Stomach (tissue), 8 donors: ENCODE measurements at regions not wholly inside any gene's neighbourhood (a gene's known extent, or its start where the extent isn't known, plus 50 kb on each side); places are given as distances from the start of the nearest gene placed in this dataset.
A peak's percentile ranks its signal among the peaks of the same experiment; 100 is the strongest.

Source experiments
- DNase-seq, 2 donors: peaks; one replicate each; pipeline versions ENCODE4 v3.0.0 to v3.0.0-alpha.2; 2013 to 2019
- H3K27ac ChIP-seq, 5 donors: fragments of 200-600 bp in 4 of 5; sonication (generic) in 4 of 5; one replicate each; pipeline ENCODE4 v1.5.1; 2013 to 2019; ENCODE audit warnings: mild to moderate bottlenecking in 1 of 5, moderate library complexity in 1 of 5
- H3K27me3 ChIP-seq, 3 donors: fragments of 200-600 bp; sonication (generic); one replicate each; pipeline ENCODE4 v1.5.1; 2017 to 2019; ENCODE audit warnings: mixed run types in 1 of 3
- H3K36me3 ChIP-seq, 4 donors: fragments of 200-600 bp; sonication (generic); 1 replicate in 3 of 4; 2 replicates in 1 of 4; pipeline ENCODE4 v1.5.1; 2016 to 2019
- H3K4me1 ChIP-seq, 4 donors: fragments of 200-600 bp; sonication (generic); one replicate each; pipeline ENCODE4 v1.5.1; 2016 to 2019
- H3K4me3 ChIP-seq, 4 donors: fragments of 200-600 bp; sonication (generic) in 3 of 4; one replicate each; pipeline ENCODE4 v1.5.1; 2016 to 2019; ENCODE audit warnings: mild to moderate bottlenecking in 1 of 4
- H3K9me3 ChIP-seq, 4 donors: fragments of 200-600 bp; sonication (generic); one replicate each; pipeline ENCODE4 v1.5.1; 2016 to 2019
- EP300 ChIP-seq: sonication (generic); formaldehyde crosslinking; IDR thresholded peaks from one replicate; pipeline ENCODE4 v1.6.1; 2017; ENCODE audit warnings: antibody characterized with exemption
- POLR2A ChIP-seq, 4 donors: fragments of 450-650 bp; IDR thresholded peaks; one replicate each; pipeline ENCODE4 v1.6.1; 2016; ENCODE audit warnings: antibody characterized with exemption in 4 of 4, control low read depth in 2 of 4, mild to moderate bottlenecking in 1 of 4, moderate library complexity in 1 of 4
- POLR2AphosphoS5 ChIP-seq, 3 donors: sonication (generic); formaldehyde crosslinking; IDR thresholded peaks; one replicate each; pipeline ENCODE4 v1.6.1; 2016; ENCODE audit warnings: antibody characterized with exemption in 3 of 3
- WGBS, 5 donors: extraction: QIAGEN DNeasy Blood & Tissue Kit in 3 of 5; methylation state at CpG; one replicate each; pipeline versions ENCODE4 v1.1.5 to v1.1.7; 2013 to 2018; 5-methylcytosine and 5-hydroxymethylcytosine counted together
- intact Hi-C: fragments of 100-400 bp; cut with DNase I; formaldehyde crosslinking; loops from one replicate; pipeline ENCODE4 v1.15.1; 2023; ENCODE audit warnings: low total_unique reads
- TF ChIP-seq, protein P1 (sequence below), 7 experiments: fragments of 450-650 bp in 4 of 7; fragments of 200-600 bp in 3 of 7; sonication (generic) in 3 of 7; IDR thresholded peaks; one replicate each; pipeline ENCODE4 v1.5.1; 2016 to 2019; ENCODE audit warnings: antibody characterized with exemption in 7 of 7, control low read depth in 2 of 7, mild to moderate bottlenecking in 1 of 7
- donor health status: healthy with polysubstance abuse.
- donor health status: Bipolar disorder and iron deficiency.
- donor health status: healthy.

DNA sequence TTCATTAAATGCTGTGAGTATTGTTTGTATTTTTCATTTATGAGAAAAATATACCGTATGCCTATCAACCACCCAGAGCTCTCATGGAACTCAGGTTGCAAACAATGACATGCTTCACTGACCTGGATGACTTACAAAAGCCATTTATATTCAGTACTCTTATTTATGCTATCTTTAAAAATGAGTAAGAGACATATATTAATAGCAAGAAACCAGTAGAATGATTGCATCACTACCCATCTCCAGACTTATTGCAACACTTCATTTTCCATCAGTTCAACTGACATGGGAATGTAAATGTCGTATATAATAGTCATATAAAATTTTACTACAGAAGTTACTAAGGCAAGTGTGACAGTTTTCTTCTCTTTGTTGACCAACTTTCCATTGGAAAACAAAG is 69.1 kb downstream of the OTP start:
- no peak overlapping the region for H3K4me3 ChIP-seq
- intact Hi-C loops = no loop called here
- H3K27ac ChIP-seq = no peak overlapping the region
- no peaks in the 10 kb centered on the region for H3K9me3 ChIP-seq
- 81 to 91% (median 83%) methylated on average over 2 of the region's 2 CpGs for WGBS, 5 donors
- no peak for TF ChIP-seq POLR2A (IDR thresholded peaks at IDR 0.05)
- TF ChIP-seq POLR2AphosphoS5 (IDR thresholded peaks at IDR 0.05) = no peak
- no peak for TF ChIP-seq EP300
- TF ChIP-seq, protein P1, sequence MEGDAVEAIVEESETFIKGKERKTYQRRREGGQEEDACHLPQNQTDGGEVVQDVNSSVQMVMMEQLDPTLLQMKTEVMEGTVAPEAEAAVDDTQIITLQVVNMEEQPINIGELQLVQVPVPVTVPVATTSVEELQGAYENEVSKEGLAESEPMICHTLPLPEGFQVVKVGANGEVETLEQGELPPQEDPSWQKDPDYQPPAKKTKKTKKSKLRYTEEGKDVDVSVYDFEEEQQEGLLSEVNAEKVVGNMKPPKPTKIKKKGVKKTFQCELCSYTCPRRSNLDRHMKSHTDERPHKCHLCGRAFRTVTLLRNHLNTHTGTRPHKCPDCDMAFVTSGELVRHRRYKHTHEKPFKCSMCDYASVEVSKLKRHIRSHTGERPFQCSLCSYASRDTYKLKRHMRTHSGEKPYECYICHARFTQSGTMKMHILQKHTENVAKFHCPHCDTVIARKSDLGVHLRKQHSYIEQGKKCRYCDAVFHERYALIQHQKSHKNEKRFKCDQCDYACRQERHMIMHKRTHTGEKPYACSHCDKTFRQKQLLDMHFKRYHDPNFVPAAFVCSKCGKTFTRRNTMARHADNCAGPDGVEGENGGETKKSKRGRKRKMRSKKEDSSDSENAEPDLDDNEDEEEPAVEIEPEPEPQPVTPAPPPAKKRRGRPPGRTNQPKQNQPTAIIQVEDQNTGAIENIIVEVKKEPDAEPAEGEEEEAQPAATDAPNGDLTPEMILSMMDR (IDR thresholded peaks at IDR 0.05) = no peak
- H3K27me3 ChIP-seq = peaks cover 0 to 14% (median 0%) of the 10 kb centered on the region in 3 donors
- no peaks in the 10 kb centered on the region for H3K36me3 ChIP-seq
- DNase-seq = no peak
- H3K4me1 ChIP-seq = no peaks in the 10 kb centered on the region

DNA sequence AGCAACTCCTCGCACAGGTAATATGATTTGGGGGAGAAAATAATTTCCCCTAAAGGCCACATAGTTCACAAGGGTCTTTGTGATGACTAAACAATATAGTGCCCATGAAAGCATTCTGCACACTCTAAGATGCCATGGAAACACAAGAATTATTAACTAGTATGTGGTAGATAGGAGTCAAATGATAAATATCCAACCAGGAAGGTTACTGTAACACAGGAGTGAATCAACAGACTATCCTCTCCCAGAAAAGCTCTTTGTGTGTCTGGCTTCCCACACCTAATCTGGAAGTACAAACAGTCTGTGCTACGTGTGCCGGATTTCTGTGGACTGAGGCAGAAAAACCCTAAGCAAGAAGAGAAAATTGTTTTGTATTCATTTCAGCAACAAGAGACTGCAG is 70.0 kb downstream of the OTP start:
- no peaks in the 10 kb centered on the region for H3K4me1 ChIP-seq
- H3K36me3 ChIP-seq = no peaks in the 10 kb centered on the region
- peaks cover 0 to 9% (median 0%) of the 10 kb centered on the region in 3 donors for H3K27me3 ChIP-seq
- no peaks in the 10 kb centered on the region for H3K9me3 ChIP-seq
- no peak for TF ChIP-seq POLR2A (IDR thresholded peaks at IDR 0.05)
- TF ChIP-seq EP300 = no peak
- TF ChIP-seq POLR2AphosphoS5 (IDR thresholded peaks at IDR 0.05) = no peak
- TF ChIP-seq, protein P1 (IDR thresholded peaks at IDR 0.05) = no peak
- WGBS, 5 donors = 30 to 62% (median 45%) methylated on average over 3 of the region's 3 CpGs
- no peak overlapping the region for H3K4me3 ChIP-seq
- intact Hi-C loops = no loop called here
- peak in 1 of 2 donors; percentile 14 for DNase-seq
- H3K27ac ChIP-seq = no peak overlapping the region

DNA sequence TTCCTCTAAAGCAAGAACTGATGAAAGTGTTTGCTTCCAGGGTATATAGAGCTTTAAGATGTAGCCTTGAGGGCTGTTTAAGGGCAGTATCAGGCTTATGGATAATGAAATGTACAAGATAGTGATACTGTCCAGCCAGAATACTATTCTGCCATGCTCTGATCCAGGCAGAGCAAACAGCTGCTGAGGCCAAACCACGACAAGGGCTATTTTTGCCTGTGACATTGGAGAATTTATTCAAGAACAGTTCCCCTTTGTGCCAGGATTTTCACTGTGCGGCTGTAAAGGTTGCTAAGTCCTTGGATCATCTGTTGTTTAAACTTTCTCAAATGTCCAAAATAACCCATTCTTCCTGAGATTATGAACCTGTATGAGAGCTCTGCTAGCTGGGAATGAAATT is 70.4 kb downstream of the OTP start:
- intact Hi-C loops = no loop called here
- Histone ChIP-seq H3K9me3 (no peaks in the 10 kb centered on the region), H3K27me3 (peaks cover 0 to 9% (median 0%) of the 10 kb centered on the region in 3 donors), H3K4me3 (no peak overlapping the region), H3K4me1 (no peaks in the 10 kb centered on the region), H3K36me3 (no peaks in the 10 kb centered on the region), H3K27ac (no peak overlapping the region)
- WGBS, 5 donors = 19 to 33% (median 27%) methylated on average over 2 of the region's 2 CpGs
- DNase-seq = no peak
- TF ChIP-seq POLR2A (IDR thresholded peaks at IDR 0.05) = no peak
- TF ChIP-seq, protein P1 (IDR thresholded peaks at IDR 0.05) = no peak
- no peak for TF ChIP-seq POLR2AphosphoS5 (IDR thresholded peaks at IDR 0.05)

DNA sequence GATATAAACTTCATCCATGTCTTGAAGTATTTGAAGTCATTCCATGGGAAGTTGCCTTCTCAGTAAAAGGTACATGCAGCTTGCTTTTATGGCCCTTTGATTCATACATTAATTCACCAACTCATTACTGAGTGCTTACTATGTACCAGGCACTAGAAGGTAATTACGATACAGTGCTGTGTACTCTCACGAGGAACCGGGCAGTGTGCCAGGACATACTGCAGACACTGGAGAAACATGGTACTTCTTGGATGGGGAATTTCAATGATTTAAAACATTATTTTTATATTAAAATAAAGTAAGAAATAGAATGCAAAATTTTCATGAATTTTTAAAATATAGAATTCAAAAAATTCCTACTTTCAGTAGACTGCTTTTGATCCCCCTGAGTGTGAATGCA is 71.4 kb upstream of the WDR41 start:
- DNase-seq = peak; percentile 12 to 45
- TF ChIP-seq POLR2A (IDR thresholded peaks at IDR 0.05) = no peak
- TF ChIP-seq EP300 = no peak
- TF ChIP-seq, protein P1 (IDR thresholded peaks at IDR 0.05) = no peak
- TF ChIP-seq POLR2AphosphoS5 (IDR thresholded peaks at IDR 0.05) = no peak
- 28 to 52% (median 39%) methylated on average over 3 of the region's 3 CpGs for WGBS, 5 donors

More for the DNA sequence above, 71.4 kb upstream of the WDR41 start:
- no peak overlapping the region for H3K4me3 ChIP-seq
- H3K9me3 ChIP-seq = no peaks in the 10 kb centered on the region
- peaks cover 0 to 4% (median 0%) of the 10 kb centered on the region in 3 donors for H3K27me3 ChIP-seq
- no peaks in the 10 kb centered on the region for H3K36me3 ChIP-seq
- intact Hi-C loops = no loop called here
- no peak overlapping the region for H3K27ac ChIP-seq
- H3K4me1 ChIP-seq = no peaks in the 10 kb centered on the region
